ENCODE measurements at regions not wholly inside any gene's neighbourhood (a gene's known extent, or its start where the extent isn't known, plus 50 kb on each side); places are given as distances from the start of the nearest gene placed in this dataset.

GRCh38 chr12:111173391-111173790 lies 195.5 kb downstream of the PHETA1 start:
- no peak for DNase-seq

- no peak for DNase-seq
These were observed 196.1 kb downstream of the PHETA1 start for GRCh38 chr12:111172786-111173185.

- DNase-seq = no peak
These were observed 197.1 kb downstream of the PHETA1 start for GRCh38 chr12:111171832-111172231.

GRCh38 chr12:111171345-111171744 lies 197.6 kb downstream of the PHETA1 start:
- no peak for DNase-seq

- peak; percentile 19 for DNase-seq
These were observed 198.4 kb downstream of the PHETA1 start for GRCh38 chr12:111170543-111170942.

- no peak for DNase-seq
These were observed 199.4 kb downstream of the PHETA1 start for GRCh38 chr12:111169456-111169855.

GRCh38 chr12:111169032-111169431 lies 199.9 kb downstream of the PHETA1 start:
- no peak for DNase-seq

- DNase-seq = no peak
These were observed 200.6 kb downstream of the PHETA1 start for GRCh38 chr12:111168009-111168900.

GRCh38 chr12:111166779-111167540 lies 201.9 kb downstream of the PHETA1 start:
- no peak for DNase-seq

GRCh38 chr12:111164833-111165525 lies 203.9 kb downstream of the PHETA1 start:
- no peak for DNase-seq

GRCh38 chr12:111163422-111163821 lies 205.5 kb downstream of the PHETA1 start:
- no peak for DNase-seq

- no peak for DNase-seq
These were observed 207.0 kb downstream of the PHETA1 start for GRCh38 chr12:111161898-111162297.

GRCh38 chr12:111160350-111161241 lies 208.3 kb downstream of the PHETA1 start:
- no peak for DNase-seq

GRCh38 chr12:111158992-111159391 lies 209.9 kb downstream of the PHETA1 start:
- no peak for DNase-seq

- no peak for DNase-seq
These were observed 211.4 kb downstream of the PHETA1 start for GRCh38 chr12:111157486-111157885.

GRCh38 chr12:111156304-111156703 lies 212.6 kb downstream of the PHETA1 start:
- no peak for DNase-seq

- DNase-seq = no peak
These were observed 213.4 kb downstream of the PHETA1 start for GRCh38 chr12:111155521-111155920.

GRCh38 chr12:111155020-111155419 lies 213.9 kb downstream of the PHETA1 start:
- no peak for DNase-seq

- no peak for DNase-seq
These were observed 214.6 kb downstream of the PHETA1 start for GRCh38 chr12:111154147-111154834.

- no peak for DNase-seq
These were observed 216.3 kb downstream of the PHETA1 start for GRCh38 chr12:111152561-111152960.
